Head of caudate nucleus (tissue), 42 donors: ENCODE measurements at regions not wholly inside any gene's neighbourhood (a gene's known extent, or its start where the extent isn't known, plus 50 kb on each side); places are given as distances from the start of the nearest gene placed in this dataset.
A peak's percentile ranks its signal among the peaks of the same experiment; 100 is the strongest.
"Not testable (repeated sequence)": the region's sequence is repeated elsewhere in the genome, so short reads cannot be mapped to it uniquely, and the experiment has no call there.

Experiments used
- DNase-seq, 42 donors: peaks; one replicate each; pipeline versions ENCODE4 v3.0.0 to v3.0.0-alpha.2; 2020 to 2021; ENCODE audit warnings: mixed read lengths in 7 of 42
- intact Hi-C: fragments of 100-400 bp; cut with DNase I; formaldehyde crosslinking; loops from one replicate; pipeline ENCODE4 v1.15.0; 2022

GRCh38 chr3:40689837-40690236 lies 165.1 kb downstream of the ZNF621 start:
- intact Hi-C loops = no loop called here
- no peak for DNase-seq

GRCh38 chr3:40690749-40691451 lies 166.1 kb downstream of the ZNF621 start:
- DNase-seq = peak in 23 of 42 donors; percentile 6 to 66 (median 26)
- intact Hi-C loops = no loop called here

GRCh38 chr3:40691452-40691861 lies 166.7 kb downstream of the ZNF621 start:
- DNase-seq = peak in 21 of 42 donors; percentile 2 to 63 (median 22)
- intact Hi-C loops = no loop called here

DNA sequence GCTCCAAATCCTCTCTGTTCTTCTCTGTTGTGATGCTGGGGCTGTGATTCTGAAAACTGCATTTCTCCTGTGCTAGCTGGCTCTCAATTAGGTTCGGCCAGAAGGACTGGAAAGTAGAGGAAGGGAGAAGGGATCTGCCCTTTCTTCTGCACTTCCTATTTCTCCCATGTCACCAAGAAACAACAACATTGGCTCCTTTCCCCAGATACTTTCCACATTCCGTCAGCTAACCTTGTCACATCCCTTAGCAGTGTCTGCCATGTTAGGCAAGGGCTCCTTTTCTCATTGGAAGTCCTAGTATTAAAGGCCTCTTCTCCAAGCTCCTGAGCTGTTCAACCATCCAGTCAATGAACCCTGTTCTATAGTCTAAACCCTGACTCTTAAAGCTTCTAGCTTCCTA lies 171.1 kb downstream of the ZNF621 start:
- DNase-seq = no peak
- intact Hi-C loops = no loop called here

- intact Hi-C loops, DNase-seq: not testable (repeated sequence)
Observed at GRCh38 chr3:40698611-40699010, 173.9 kb downstream of the ZNF621 start.

DNA sequence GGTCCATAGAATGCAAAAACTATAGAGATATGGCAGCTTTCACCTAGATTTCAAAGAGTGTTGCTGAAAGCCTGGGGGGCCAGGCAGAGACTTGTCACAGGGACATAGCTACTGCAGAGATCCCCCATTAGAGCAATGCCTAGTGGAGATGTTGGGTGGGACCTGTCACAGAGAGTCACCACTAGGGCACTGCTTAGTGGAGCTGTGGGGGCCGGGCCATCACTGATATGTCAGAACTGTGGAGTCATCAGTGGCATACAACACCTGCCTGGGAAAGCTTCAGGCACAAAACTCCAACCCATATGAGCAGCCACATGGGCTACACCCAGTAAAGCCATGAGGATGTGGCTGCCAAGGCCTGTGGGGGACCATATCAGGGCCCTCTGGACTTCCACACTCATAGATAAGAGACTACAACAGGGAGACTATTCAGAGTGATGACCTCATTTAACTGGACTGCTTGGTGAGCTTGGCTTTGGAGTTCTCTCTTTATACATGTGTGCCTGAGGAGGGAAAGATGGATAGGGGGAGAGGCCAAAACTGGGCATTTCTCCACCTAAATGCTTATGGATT lies 176.3 kb downstream of the ZNF621 start:
- DNase-seq = no peak
- intact Hi-C loops = no loop called here

DNA sequence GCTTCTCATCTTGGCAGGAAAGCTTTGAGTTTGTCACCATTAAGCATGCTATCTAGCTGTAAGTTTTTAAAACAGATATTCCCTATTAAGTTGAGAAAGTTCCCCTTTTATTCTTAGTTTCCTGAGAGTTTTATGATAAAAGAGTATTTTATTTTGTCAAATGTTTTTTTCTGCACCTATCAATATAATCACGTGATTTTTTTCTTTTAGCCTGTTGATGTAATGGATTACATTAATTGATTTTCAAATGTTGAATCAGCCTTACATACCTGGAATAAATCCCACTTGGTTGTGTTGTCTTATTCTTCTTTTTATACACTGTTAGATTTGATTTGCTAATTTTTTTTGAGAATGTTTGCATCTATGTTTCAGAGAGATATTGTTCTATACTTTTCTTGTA lies 179.5 kb downstream of the ZNF621 start:
- no peak for DNase-seq
- intact Hi-C loops = no loop called here

GRCh38 chr3:40705663-40706062 lies 180.9 kb downstream of the ZNF621 start:
- intact Hi-C loops = no loop called here
- DNase-seq = no peak

DNA sequence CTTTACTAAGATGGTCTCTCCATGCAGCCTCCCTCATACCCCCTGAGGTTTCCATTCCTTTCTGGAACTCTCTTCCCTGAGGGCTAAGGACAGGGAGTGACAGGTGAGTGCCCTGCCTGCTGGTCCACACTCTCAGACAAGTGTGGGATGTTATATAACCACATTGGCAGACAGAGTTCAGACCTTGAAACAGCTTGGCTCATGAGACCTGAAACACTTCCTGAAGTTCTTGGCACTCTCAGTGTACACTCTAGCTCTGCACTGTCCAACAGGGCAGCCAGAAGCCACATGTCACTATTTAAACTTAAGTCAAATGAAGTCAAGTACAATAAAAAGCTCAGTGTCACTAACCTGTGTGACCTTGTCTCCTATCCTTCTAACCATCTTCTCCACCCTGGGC lies 188.5 kb downstream of the ZNF621 start:
- peak in 1 of 42 donors; percentile 10 for DNase-seq
- intact Hi-C loops = no loop called here

GRCh38 chr3:40713795-40714194 lies 189.0 kb downstream of the ZNF621 start:
- no peak for DNase-seq
- intact Hi-C loops = no loop called here

GRCh38 chr3:40714771-40715345 lies 190.1 kb downstream of the ZNF621 start:
- intact Hi-C loops = no loop called here
- no peak for DNase-seq

- intact Hi-C loops = no loop called here
- no peak for DNase-seq
Observed at GRCh38 chr3:40715551-40715950, 190.8 kb downstream of the ZNF621 start.

- DNase-seq = no peak
- intact Hi-C loops = no loop called here
Observed at GRCh38 chr3:40717471-40717870, 192.7 kb downstream of the ZNF621 start.

- DNase-seq = no peak
- intact Hi-C loops = no loop called here
Observed at GRCh38 chr3:40718209-40718608, 193.4 kb downstream of the ZNF621 start.

GRCh38 chr3:40718681-40719080 lies 193.9 kb downstream of the ZNF621 start:
- intact Hi-C loops = no loop called here
- DNase-seq = no peak

GRCh38 chr3:40719660-40720287 lies 195.0 kb downstream of the ZNF621 start:
- peak in 6 of 42 donors; percentile 6 to 44 (median 16) for DNase-seq
- intact Hi-C loops = no loop called here

- intact Hi-C loops = no loop called here
- DNase-seq = no peak
Observed at GRCh38 chr3:40720341-40720740, 195.6 kb downstream of the ZNF621 start.

DNA sequence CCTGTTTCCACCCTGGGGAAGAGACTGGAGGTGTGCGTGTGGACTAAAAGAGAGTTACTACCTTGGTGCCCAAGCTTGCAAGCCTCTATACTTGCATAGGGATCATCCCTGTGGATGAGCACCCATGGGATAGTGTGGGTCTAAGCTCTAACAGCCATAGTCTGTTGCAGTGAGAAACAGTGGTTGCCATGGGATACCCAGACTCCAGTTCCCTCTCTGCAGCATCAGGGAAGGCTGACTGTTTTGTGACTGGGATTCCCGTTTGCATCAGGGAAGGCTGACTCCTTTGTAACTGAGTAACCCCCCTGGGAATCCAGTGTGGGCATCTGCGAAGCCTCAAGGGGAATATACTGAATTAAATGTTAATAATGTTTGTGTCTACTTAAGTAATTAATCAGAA lies 196.1 kb downstream of the ZNF621 start:
- intact Hi-C loops = no loop called here
- no peak for DNase-seq

GRCh38 chr3:40723083-40723660 lies 198.4 kb downstream of the ZNF621 start:
- no peak for DNase-seq
- intact Hi-C loops = no loop called here

DNA sequence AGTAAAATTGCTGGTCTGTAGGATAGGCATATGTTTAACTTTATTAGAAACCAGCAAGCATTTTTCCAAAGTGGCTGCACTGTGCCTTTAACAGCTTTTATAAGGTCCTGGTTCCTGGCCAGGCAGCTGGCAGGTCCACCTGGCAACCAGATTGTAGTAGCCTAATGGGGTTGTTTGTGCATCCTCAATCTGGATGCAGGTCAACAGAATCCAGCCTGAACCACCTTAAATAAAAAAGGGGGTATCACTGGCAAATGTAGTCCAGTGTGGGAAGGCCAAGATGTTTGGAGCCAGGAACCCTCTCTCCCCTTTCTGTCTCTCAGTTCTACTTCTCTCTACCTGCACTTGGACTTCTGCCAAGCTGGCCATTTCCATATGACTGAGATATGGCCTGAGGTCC lies 200.3 kb downstream of the ZNF621 start:
- intact Hi-C loops = no loop called here
- peak in 1 of 42 donors; percentile 11 for DNase-seq
